Upper lobe of right lung (tissue), 1 donor: ENCODE measurements at regions not wholly inside any gene's neighbourhood (a gene's known extent, or its start where the extent isn't known, plus 50 kb on each side); places are given as distances from the start of the nearest gene placed in this dataset.
"Not testable (repeated sequence)": the region's sequence is repeated elsewhere in the genome, so short reads cannot be mapped to it uniquely, and the experiment has no call there.

Experiments
- ATAC-seq: fragments of 200-7000 bp; cut with Tn5 transposase; one replicate; pipeline ENCODE4 v1.9.1; 2020; ENCODE audit warnings: mild to moderate bottlenecking, moderate library complexity
- DNase-seq: peaks from one replicate; pipeline ENCODE4 v3.0.0-alpha.2; 2020
- H3K27ac ChIP-seq: fragments of 200-600 bp; one replicate; pipeline ENCODE4 v1.8.0; 2022
- H3K27me3 ChIP-seq: fragments of 200-600 bp; one replicate; pipeline ENCODE4 v1.8.0; 2022; ENCODE audit warnings: mild to moderate bottlenecking
- H3K36me3 ChIP-seq: fragments of 200-600 bp; one replicate; pipeline ENCODE4 v1.8.0; 2022
- H3K4me1 ChIP-seq: fragments of 200-600 bp; one replicate; pipeline ENCODE4 v1.8.0; 2022
- H3K4me3 ChIP-seq: fragments of 200-600 bp; one replicate; pipeline ENCODE4 v1.8.0; 2022; ENCODE audit warnings: mild to moderate bottlenecking
- H3K9me3 ChIP-seq: fragments of 200-600 bp; one replicate; pipeline ENCODE4 v1.8.0; 2022
- intact Hi-C: fragments of 100-400 bp; cut with DNase I; formaldehyde crosslinking; loops from one replicate; pipeline ENCODE4 v1.11.0; 2022
- TF ChIP-seq, protein P1 (sequence below): fragments of 200-600 bp; IDR thresholded peaks from one replicate; pipeline ENCODE4 v1.8.0; 2022; ENCODE audit warnings: antibody characterized with exemption
- donor health status: DM: no; HTN: yes; CAD: no; lungs with severe emphysema.

DNA sequence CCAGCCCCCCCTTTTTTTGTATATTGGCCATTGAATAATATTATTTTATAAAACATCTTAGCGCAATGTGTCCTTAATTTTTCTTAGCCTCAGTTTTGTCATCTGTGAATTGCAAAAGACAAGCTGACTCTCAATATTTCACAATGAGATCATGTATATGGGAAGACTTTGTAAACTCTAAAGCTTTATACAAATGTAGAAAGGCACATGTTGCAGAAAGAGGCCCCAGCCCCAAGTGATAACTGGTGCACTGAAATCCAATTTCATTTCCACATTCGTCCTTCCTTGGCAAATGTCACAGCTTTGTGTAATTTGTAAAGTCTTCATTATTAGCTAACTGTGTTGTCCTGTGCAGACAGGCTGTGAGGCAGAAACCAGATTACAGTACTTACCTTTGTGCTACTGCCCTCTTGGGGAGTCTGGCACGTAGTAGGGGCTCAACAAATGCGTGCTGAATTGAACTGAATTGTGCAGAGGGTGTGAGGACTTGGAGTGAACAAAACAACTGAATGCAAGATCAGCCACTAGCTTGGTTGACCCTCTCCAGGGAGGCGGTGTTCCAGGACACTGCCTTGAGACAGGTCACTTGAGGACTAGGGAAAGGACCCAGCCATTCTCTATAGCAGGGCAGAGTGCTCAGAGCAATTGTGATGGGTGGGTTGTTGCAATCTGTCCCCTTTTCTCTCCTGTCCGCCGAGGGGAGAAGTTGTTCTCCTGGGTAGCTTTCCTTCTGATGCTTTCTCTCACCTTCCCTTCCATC is 74.6 kb downstream of the LMO4 start:
- H3K4me1 ChIP-seq, result no peaks in the 10 kb centered on the region
- no peak overlapping the region for H3K4me3 ChIP-seq
- no peak for DNase-seq
- intact Hi-C loops, result no loop called here
- H3K36me3 ChIP-seq, result no peaks in the 10 kb centered on the region
- no peaks in the 10 kb centered on the region for H3K9me3 ChIP-seq
- TF ChIP-seq, protein P1, sequence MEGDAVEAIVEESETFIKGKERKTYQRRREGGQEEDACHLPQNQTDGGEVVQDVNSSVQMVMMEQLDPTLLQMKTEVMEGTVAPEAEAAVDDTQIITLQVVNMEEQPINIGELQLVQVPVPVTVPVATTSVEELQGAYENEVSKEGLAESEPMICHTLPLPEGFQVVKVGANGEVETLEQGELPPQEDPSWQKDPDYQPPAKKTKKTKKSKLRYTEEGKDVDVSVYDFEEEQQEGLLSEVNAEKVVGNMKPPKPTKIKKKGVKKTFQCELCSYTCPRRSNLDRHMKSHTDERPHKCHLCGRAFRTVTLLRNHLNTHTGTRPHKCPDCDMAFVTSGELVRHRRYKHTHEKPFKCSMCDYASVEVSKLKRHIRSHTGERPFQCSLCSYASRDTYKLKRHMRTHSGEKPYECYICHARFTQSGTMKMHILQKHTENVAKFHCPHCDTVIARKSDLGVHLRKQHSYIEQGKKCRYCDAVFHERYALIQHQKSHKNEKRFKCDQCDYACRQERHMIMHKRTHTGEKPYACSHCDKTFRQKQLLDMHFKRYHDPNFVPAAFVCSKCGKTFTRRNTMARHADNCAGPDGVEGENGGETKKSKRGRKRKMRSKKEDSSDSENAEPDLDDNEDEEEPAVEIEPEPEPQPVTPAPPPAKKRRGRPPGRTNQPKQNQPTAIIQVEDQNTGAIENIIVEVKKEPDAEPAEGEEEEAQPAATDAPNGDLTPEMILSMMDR, result no peak
- ATAC-seq, result peak; percentile 45
- no peak overlapping the region for H3K27ac ChIP-seq
- no peaks in the 10 kb centered on the region for H3K27me3 ChIP-seq

DNA sequence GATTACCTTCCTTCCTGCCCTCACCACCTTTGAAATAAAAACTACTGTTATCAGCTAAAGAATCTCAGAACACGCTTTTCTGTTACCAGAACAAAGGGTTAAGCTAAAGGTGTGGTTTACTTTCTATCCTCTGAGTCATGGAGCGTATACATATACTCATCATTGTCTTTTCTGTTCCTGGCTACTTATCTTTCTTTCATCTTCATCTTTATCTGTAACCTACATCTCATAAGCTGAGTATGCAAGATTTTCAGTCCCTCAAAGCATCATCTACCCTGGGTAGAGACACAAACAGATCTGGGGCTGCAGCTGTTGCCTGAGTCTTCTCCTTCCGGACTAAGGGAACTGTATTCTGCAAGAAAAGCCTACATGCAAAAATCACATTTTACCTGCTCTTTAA is 75.6 kb downstream of the LMO4 start:
- no peak for ATAC-seq
- Histone ChIP-seq H3K4me1 (no peaks in the 10 kb centered on the region), H3K9me3 (no peaks in the 10 kb centered on the region), H3K27me3 (no peaks in the 10 kb centered on the region), H3K4me3 (no peak overlapping the region), H3K36me3 (no peaks in the 10 kb centered on the region), H3K27ac (no peak overlapping the region)
- TF ChIP-seq, protein P1, result no peak
- intact Hi-C loops, result no loop called here
- no peak for DNase-seq

DNA sequence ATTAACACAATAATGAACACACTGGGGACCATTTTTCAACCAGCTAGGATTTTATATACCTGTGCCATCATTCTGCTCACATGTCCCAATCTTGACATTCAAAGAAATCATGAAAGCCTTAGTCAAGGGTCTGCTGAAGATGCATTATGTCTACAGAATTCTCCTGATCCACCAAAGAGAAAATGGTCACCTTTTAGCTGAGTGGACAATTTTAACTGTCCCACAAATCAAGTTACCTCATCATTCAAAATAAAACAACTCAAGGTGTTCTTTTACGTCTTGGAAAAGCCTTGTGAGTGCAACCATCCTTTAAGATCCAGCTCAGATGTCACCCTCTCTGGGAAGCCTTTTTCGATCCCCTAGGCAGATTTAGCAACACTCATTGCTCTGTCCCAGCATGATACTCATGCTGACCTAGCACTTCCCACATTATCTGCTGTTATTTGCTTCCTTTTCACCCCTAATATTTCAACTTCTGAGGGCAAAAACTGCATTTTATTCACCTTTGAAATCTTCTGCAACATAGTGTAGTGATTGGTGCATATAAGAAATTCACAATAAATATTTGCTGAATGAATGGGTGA is 80.1 kb downstream of the LMO4 start:
- Histone ChIP-seq H3K9me3 (no peaks in the 10 kb centered on the region), H3K36me3 (no peaks in the 10 kb centered on the region), H3K4me1 (no peaks in the 10 kb centered on the region), H3K27me3 (no peaks in the 10 kb centered on the region), H3K27ac (no peak overlapping the region), H3K4me3 (no peak overlapping the region)
- ATAC-seq (no peak), DNase-seq (no peak)
- TF ChIP-seq, protein P1, result no peak
- intact Hi-C loops, result no loop called here

DNA sequence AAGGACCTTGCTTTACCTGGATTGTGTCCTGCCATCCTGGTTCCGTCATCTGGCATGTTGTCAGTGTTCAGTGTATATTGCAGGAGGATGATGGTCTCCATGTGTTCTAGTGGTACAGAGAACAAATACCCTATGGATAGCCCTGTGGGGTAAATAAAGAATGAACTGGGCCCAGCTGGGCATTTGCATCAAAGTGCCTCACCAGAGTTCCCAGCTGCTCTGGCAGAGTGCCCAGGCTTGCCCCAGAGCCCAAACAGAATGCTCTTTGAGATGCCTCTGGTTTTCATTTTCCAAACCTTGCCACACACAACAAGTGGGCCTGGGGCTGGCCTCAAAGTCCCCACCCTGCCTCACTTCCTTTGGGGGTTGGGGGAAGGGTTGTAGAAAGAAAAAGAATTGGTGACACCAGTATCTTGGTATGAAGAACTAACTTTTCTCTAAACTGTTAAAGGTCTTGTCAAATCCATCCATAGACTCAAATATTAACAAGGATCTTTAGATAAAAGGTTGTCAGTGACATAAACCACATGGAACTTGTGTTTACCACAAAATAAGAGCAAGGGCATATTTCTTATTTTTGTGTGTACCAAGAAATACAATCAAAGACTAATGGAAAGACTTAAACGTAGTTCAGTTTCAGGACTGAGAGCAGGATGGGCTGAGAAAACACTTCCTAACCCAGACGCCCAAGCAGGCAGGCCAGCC is 82.2 kb downstream of the LMO4 start:
- H3K36me3 ChIP-seq, result no peaks in the 10 kb centered on the region
- TF ChIP-seq, protein P1, result no peak
- no peak overlapping the region for H3K27ac ChIP-seq
- no peak overlapping the region for H3K4me3 ChIP-seq
- no peaks in the 10 kb centered on the region for H3K27me3 ChIP-seq
- H3K4me1 ChIP-seq, result no peaks in the 10 kb centered on the region
- DNase-seq (no peak), ATAC-seq (no peak)
- H3K9me3 ChIP-seq, result no peaks in the 10 kb centered on the region
- intact Hi-C loops, result no loop called here

DNA sequence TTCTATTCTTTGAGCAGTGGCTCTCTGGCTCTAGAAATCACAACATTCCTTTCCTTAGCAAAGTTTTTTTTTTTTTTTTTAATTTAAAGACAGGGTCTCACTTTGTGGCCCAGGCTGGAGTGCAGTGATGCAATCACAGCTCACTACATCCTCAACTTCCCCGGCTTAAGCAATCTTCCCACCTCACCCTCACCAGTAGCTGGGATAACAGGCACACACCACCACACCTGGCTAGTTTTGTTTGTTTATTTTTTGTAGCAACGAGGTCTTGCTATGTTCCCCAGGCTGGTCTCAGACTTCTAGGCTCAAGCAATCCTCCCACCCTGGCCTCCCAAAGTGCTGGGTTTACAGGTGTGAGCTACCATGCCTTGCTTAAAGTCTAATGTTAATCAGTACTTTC is 85.2 kb downstream of the LMO4 start:
- not testable (repeated sequence) for H3K27me3 ChIP-seq, DNase-seq

DNA sequence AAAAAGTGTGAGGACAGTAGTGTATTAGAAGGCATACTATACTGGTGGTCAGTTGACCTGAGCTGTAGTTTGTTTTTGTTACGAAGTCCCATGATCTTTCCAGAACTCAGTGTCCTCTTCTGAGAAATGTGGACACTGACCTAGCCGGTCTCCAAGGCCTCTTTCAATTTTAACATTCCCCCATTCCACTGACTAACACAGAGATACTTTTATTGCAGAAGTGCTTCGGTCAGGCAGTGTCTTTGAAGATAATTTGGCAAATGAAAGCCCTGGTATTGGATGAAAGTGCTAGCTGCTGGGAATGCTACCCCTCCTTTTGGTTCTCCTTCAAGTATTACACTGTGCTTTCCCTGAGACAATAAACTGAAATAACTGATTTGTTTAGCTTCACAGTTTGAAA is 89.4 kb downstream of the LMO4 start:
- Histone ChIP-seq H3K36me3 (no peaks in the 10 kb centered on the region), H3K27ac (no peak overlapping the region), H3K27me3 (no peaks in the 10 kb centered on the region), H3K9me3 (no peaks in the 10 kb centered on the region), H3K4me3 (no peak overlapping the region), H3K4me1 (no peaks in the 10 kb centered on the region)
- intact Hi-C loops, result no loop called here
- TF ChIP-seq, protein P1, result no peak
- DNase-seq, result no peak
- no peak for ATAC-seq

More for the DNA sequence above, 85.2 kb downstream of the LMO4 start:
- H3K9me3 ChIP-seq, H3K36me3 ChIP-seq, H3K4me1 ChIP-seq, ATAC-seq, H3K27ac ChIP-seq, intact Hi-C loops, H3K4me3 ChIP-seq: not testable (repeated sequence)
